ENCODE measurements at regions not wholly inside any gene's neighbourhood (a gene's known extent, or its start where the extent isn't known, plus 50 kb on each side); places are given as distances from the start of the nearest gene placed in this dataset.

- TF ChIP-seq POLR2A (IDR thresholded peaks at IDR 0.05) (no peak), POLR2AphosphoS5 (IDR thresholded peaks at IDR 0.05; ENCODE audit: insufficient read depth in 1 of 2, low read depth in 1 of 2) (no peak)
- TF ChIP-seq, protein P1, sequence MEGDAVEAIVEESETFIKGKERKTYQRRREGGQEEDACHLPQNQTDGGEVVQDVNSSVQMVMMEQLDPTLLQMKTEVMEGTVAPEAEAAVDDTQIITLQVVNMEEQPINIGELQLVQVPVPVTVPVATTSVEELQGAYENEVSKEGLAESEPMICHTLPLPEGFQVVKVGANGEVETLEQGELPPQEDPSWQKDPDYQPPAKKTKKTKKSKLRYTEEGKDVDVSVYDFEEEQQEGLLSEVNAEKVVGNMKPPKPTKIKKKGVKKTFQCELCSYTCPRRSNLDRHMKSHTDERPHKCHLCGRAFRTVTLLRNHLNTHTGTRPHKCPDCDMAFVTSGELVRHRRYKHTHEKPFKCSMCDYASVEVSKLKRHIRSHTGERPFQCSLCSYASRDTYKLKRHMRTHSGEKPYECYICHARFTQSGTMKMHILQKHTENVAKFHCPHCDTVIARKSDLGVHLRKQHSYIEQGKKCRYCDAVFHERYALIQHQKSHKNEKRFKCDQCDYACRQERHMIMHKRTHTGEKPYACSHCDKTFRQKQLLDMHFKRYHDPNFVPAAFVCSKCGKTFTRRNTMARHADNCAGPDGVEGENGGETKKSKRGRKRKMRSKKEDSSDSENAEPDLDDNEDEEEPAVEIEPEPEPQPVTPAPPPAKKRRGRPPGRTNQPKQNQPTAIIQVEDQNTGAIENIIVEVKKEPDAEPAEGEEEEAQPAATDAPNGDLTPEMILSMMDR (IDR thresholded peaks at IDR 0.05), result no peak
These were observed 234.1 kb downstream of the STK31 start for GRCh38 chr7:23944131-23944530.
